ENCODE measurements at regions not wholly inside any gene's neighbourhood (a gene's known extent, or its start where the extent isn't known, plus 50 kb on each side); places are given as distances from the start of the nearest gene placed in this dataset.

- Histone ChIP-seq H3K4me2 (ENCODE audit: low read length) (no peak overlapping the region), H3K9ac (ENCODE audit: low read length) (no peak overlapping the region), H3K36me3 (ENCODE audit: insufficient read depth, low read length) (no peaks in the 10 kb centered on the region), H3K9me3 (ENCODE audit: low read length) (no peaks in the 10 kb centered on the region), H3K9me2 (ENCODE audit: insufficient read depth, low read length) (no peaks in the 10 kb centered on the region), H4K20me1 (ENCODE audit: insufficient read depth) (no peaks in the 10 kb centered on the region), H3K4me3 (ENCODE audit: low read length) (no peak overlapping the region), H3K27me3 (ENCODE audit: insufficient read depth, low read depth, low read length) (no peaks in the 10 kb centered on the region), H3K27ac (ENCODE audit: low read length) (no peak overlapping the region), H3F3A (ENCODE audit: insufficient read depth, low read length, poor library complexity, severe bottlenecking) (no peaks in the 10 kb centered on the region), H2AFZ (ENCODE audit: low read depth, low read length) (no peak overlapping the region), H3K79me2 (replicated peaks; ENCODE audit: insufficient read depth, low read length) (no peaks in the 10 kb centered on the region)
- TF ChIP-seq SMC3 (conservative IDR thresholded peaks at IDR 0.05; ENCODE audit: poor library complexity) (no peak), MXI1 (conservative IDR thresholded peaks at IDR 0.05; ENCODE audit: poor library complexity, severe bottlenecking) (no peak), POLR2AphosphoS5 (IDR thresholded peaks at IDR 0.05) (no peak), EP300 (conservative IDR thresholded peaks at IDR 0.05; ENCODE audit: poor library complexity, severe bottlenecking) (no peak), EZH2 (IDR thresholded peaks at IDR 0.05; ENCODE audit: borderline replicate concordance, insufficient read depth, low read length, poor library complexity, severe bottlenecking) (no peak), RAD21 (conservative IDR thresholded peaks at IDR 0.05) (no peak)
- TF ChIP-seq, protein P1, sequence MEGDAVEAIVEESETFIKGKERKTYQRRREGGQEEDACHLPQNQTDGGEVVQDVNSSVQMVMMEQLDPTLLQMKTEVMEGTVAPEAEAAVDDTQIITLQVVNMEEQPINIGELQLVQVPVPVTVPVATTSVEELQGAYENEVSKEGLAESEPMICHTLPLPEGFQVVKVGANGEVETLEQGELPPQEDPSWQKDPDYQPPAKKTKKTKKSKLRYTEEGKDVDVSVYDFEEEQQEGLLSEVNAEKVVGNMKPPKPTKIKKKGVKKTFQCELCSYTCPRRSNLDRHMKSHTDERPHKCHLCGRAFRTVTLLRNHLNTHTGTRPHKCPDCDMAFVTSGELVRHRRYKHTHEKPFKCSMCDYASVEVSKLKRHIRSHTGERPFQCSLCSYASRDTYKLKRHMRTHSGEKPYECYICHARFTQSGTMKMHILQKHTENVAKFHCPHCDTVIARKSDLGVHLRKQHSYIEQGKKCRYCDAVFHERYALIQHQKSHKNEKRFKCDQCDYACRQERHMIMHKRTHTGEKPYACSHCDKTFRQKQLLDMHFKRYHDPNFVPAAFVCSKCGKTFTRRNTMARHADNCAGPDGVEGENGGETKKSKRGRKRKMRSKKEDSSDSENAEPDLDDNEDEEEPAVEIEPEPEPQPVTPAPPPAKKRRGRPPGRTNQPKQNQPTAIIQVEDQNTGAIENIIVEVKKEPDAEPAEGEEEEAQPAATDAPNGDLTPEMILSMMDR (IDR thresholded peaks at IDR 0.05; ENCODE audit: poor library complexity, severe bottlenecking) = no peak
Observed at GRCh38 chr2:67465623-67466022, 68.5 kb downstream of the ETAA1 start.

GRCh38 chr2:67466734-67467133 is 69.6 kb downstream of the ETAA1 start:
- Histone ChIP-seq H3K4me2 (ENCODE audit: low read length) (no peak overlapping the region), H3K9ac (ENCODE audit: low read length) (no peak overlapping the region), H3K9me2 (ENCODE audit: insufficient read depth, low read length) (no peaks in the 10 kb centered on the region), H3K27me3 (ENCODE audit: insufficient read depth, low read depth, low read length) (no peaks in the 10 kb centered on the region), H3K4me3 (ENCODE audit: low read length) (no peak overlapping the region), H3K27ac (ENCODE audit: low read length) (no peak overlapping the region), H3K9me3 (ENCODE audit: low read length) (no peaks in the 10 kb centered on the region), H3K79me2 (replicated peaks; ENCODE audit: insufficient read depth, low read length) (no peaks in the 10 kb centered on the region), H2AFZ (ENCODE audit: low read depth, low read length) (no peak overlapping the region), H3K36me3 (ENCODE audit: insufficient read depth, low read length) (no peaks in the 10 kb centered on the region), H4K20me1 (ENCODE audit: insufficient read depth) (no peaks in the 10 kb centered on the region), H3F3A (ENCODE audit: insufficient read depth, low read length, poor library complexity, severe bottlenecking) (no peaks in the 10 kb centered on the region)
- no peak for TF ChIP-seq POLR2AphosphoS5 (IDR thresholded peaks at IDR 0.05)
- TF ChIP-seq, protein P1 (IDR thresholded peaks at IDR 0.05; ENCODE audit: poor library complexity, severe bottlenecking) = no peak
- no peak for TF ChIP-seq EP300 (conservative IDR thresholded peaks at IDR 0.05; ENCODE audit: poor library complexity, severe bottlenecking)
- no peak for TF ChIP-seq SMC3 (conservative IDR thresholded peaks at IDR 0.05; ENCODE audit: poor library complexity)
- no peak for TF ChIP-seq RAD21 (conservative IDR thresholded peaks at IDR 0.05)
- TF ChIP-seq REST (IDR thresholded peaks at IDR 0.05; ENCODE audit: borderline replicate concordance) = no peak
- TF ChIP-seq EZH2 (IDR thresholded peaks at IDR 0.05; ENCODE audit: borderline replicate concordance, insufficient read depth, low read length, poor library complexity, severe bottlenecking) = no peak
- no peak for TF ChIP-seq TAF1 (IDR thresholded peaks at IDR 0.05; ENCODE audit: low read depth)
- no peak for TF ChIP-seq MXI1 (conservative IDR thresholded peaks at IDR 0.05; ENCODE audit: poor library complexity, severe bottlenecking)

All from neural cell (in vitro differentiated cells).